Thymus (tissue), 11 donors: ENCODE measurements at regions not wholly inside any gene's neighbourhood (a gene's known extent, or its start where the extent isn't known, plus 50 kb on each side); places are given as distances from the start of the nearest gene placed in this dataset.

Experiments used
- DNase-seq, 9 donors: peaks; one replicate each; pipeline ENCODE4 v3.0.0-alpha.2; 2013; ENCODE audit warnings: low spot score in 9 of 9, low read depth in 6 of 9, missing footprints in 1 of 9
- H3K27ac ChIP-seq, 2 donors: one replicate each; pipeline ENCODE4 v1.5.1; 2013; ENCODE audit warnings: control low read depth in 1 of 2, low read depth in 1 of 2, low read length in 1 of 2, mild to moderate bottlenecking in 1 of 2, moderate library complexity in 1 of 2
- H3K27me3 ChIP-seq, 2 donors: one replicate each; pipeline ENCODE4 v1.5.1; 2013; ENCODE audit warnings: low read length in 1 of 2; ENCODE audit not compliant: control insufficient read depth in 2 of 2, insufficient read depth in 1 of 2
- H3K36me3 ChIP-seq, 2 donors: one replicate each; pipeline ENCODE4 v1.5.1; 2013; ENCODE audit warnings: low read length in 1 of 2, mild to moderate bottlenecking in 1 of 2, moderate library complexity in 1 of 2; ENCODE audit not compliant: control insufficient read depth in 2 of 2, insufficient read depth in 2 of 2
- H3K4me1 ChIP-seq, 2 donors: one replicate each; pipeline ENCODE4 v1.5.1; 2013; ENCODE audit warnings: low read length in 2 of 2; ENCODE audit not compliant: control insufficient read depth in 2 of 2, insufficient read depth in 2 of 2
- H3K4me3 ChIP-seq, 2 donors: one replicate each; pipeline ENCODE4 v1.5.1; 2013; ENCODE audit warnings: low read length in 2 of 2, control low read depth in 1 of 2, mild to moderate bottlenecking in 1 of 2
- H3K9me3 ChIP-seq, 2 donors: one replicate each; pipeline ENCODE4 v1.5.1; 2013; ENCODE audit warnings: low read length in 1 of 2, mild to moderate bottlenecking in 1 of 2; ENCODE audit not compliant: control insufficient read depth in 2 of 2, insufficient read depth in 1 of 2
- WGBS: extraction: QIAGEN DNeasy Blood & Tissue Kit; methylation state at CpG from one replicate; pipeline ENCODE4 v1.1.7; 2013; 5-methylcytosine and 5-hydroxymethylcytosine counted together
- donor health status: healthy.

DNA sequence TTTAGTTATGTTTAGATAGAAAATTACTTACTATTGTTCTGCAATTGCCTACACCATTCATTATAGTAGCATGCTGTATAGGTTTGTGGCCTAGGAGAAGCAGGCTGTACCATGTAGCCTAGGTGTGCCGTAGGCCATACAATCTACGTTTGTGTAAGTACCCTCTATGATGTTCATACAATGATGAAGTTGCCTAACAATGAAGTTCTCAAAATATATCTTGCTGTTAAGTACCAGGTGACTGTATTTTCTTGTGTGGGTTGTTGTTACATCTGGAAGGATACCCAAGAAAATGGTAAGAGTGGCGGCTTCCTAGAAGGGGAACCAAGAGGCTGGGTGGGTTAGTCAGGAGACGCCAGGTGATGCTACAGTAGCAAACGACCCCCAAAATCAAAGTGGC is 88.3 kb upstream of the FOXF1 start:
- Histone ChIP-seq H3K4me1 (no peaks in the 10 kb centered on the region), H3K9me3 (no peaks in the 10 kb centered on the region), H3K4me3 (no peak overlapping the region), H3K27ac (no peak overlapping the region), H3K36me3 (no peaks in the 10 kb centered on the region), H3K27me3 (no peaks in the 10 kb centered on the region)
- 93% methylated on average over 5 of the region's 5 CpGs for WGBS
- DNase-seq: no peak

GRCh38 chr16:86424398-86424797 is 85.9 kb upstream of the FOXF1 start:
- no peak overlapping the region for H3K4me3 ChIP-seq
- DNase-seq: no peak
- no peak overlapping the region for H3K27ac ChIP-seq
- H3K27me3 ChIP-seq: no peaks in the 10 kb centered on the region
- no peaks in the 10 kb centered on the region for H3K36me3 ChIP-seq
- H3K4me1 ChIP-seq: no peaks in the 10 kb centered on the region
- WGBS: 82% methylated on average over 10 of the region's 10 CpGs
- H3K9me3 ChIP-seq: no peaks in the 10 kb centered on the region

DNA sequence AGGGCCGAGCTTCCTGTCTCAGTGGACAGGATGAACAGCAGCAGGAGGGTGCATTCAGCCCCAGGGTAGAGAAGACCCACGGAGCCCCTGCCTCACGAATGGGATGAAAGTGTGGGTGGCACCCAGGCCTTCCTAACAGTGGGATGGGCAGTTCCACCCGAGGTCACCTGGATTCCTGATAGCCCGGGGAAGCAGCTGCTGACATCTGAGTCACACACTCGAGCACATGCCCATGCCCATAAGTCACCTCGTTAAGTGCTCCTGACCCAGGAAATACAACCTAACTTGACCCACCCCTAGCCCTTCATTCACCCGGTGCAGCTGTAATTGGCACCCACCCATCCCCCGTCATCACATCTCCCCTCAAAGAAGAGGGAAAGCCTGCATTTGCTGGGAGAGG is 85.3 kb upstream of the FOXF1 start:
- Histone ChIP-seq H3K4me3 (no peak overlapping the region), H3K4me1 (no peaks in the 10 kb centered on the region), H3K27ac (no peak overlapping the region), H3K27me3 (no peaks in the 10 kb centered on the region), H3K36me3 (no peaks in the 10 kb centered on the region), H3K9me3 (no peaks in the 10 kb centered on the region)
- WGBS: 81% methylated on average over 9 of the region's 9 CpGs
- no peak for DNase-seq

DNA sequence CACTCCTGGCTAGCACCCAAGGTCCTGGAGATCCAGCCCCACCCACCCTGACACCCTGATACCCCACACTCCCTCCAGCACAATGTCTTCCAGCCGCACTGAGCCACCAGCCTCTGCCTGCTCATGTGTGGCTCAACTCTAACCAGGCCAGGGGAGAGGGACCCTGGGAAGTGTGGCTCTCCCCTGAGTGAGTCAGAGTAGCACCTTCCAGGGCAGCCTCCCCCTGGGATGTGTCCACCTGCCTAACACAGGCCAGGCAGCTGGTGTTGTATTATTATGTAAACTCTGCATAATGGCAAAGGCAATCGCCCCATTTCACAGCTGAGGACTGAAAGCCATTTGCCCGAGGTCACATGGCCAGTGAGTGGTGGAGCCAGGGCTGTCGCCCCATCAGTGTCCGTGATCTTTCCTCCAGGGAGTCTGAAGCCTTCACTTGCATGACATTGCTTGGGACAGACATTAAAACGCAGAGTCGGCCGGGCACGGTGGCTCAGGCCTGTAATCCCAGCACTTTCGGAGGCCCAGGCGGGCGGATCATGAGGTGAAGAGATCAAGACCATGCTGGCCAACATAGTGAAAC is 84.2 kb upstream of the FOXF1 start:
- H3K27ac ChIP-seq: no peak overlapping the region
- H3K27me3 ChIP-seq: no peaks in the 10 kb centered on the region
- no peak for DNase-seq
- no peaks in the 10 kb centered on the region for H3K36me3 ChIP-seq
- H3K9me3 ChIP-seq: no peaks in the 10 kb centered on the region
- WGBS: 96% methylated on average over 12 of the region's 12 CpGs
- H3K4me1 ChIP-seq: no peaks in the 10 kb centered on the region
- no peak overlapping the region for H3K4me3 ChIP-seq

DNA sequence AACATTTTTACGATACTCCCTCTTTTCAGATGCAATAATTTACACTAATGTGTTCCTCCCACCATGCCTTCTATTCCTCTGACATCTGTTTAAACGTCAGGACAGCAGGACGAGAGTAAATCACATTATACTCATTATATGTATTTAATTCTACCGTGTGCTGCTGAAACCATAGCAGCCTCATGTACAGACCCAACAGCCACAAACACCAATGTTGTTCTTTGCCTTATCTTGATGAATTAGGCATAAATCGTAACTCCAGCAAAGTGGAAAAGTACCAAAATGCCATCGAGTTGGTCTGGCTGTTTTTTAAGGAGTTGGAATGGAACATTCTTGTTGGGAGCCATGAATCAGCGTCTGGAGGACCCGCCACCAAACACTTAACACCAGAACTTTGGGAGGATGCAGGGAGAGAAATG is 82.9 kb upstream of the FOXF1 start:
- H3K27me3 ChIP-seq: no peaks in the 10 kb centered on the region
- 80% methylated on average over 8 of the region's 8 CpGs for WGBS

GRCh38 chr16:86428729-86429517 is 81.4 kb upstream of the FOXF1 start:
- Histone ChIP-seq H3K4me1 (no peaks in the 10 kb centered on the region), H3K9me3 (no peaks in the 10 kb centered on the region), H3K27ac (no peak overlapping the region), H3K36me3 (no peaks in the 10 kb centered on the region), H3K27me3 (no peaks in the 10 kb centered on the region), H3K4me3 (no peak overlapping the region)
- WGBS: 86% methylated on average over 12 of the region's 12 CpGs
- DNase-seq: no peak

More for the DNA sequence above, 82.9 kb upstream of the FOXF1 start:
- Histone ChIP-seq H3K4me3 (no peak overlapping the region), H3K36me3 (no peaks in the 10 kb centered on the region), H3K9me3 (no peaks in the 10 kb centered on the region), H3K27ac (no peak overlapping the region), H3K4me1 (no peaks in the 10 kb centered on the region)
- DNase-seq: no peak

GRCh38 chr16:86429663-86430062 is 80.7 kb upstream of the FOXF1 start:
- Histone ChIP-seq H3K4me1 (no peaks in the 10 kb centered on the region), H3K27ac (no peak overlapping the region), H3K36me3 (no peaks in the 10 kb centered on the region), H3K9me3 (no peaks in the 10 kb centered on the region), H3K27me3 (no peaks in the 10 kb centered on the region), H3K4me3 (no peak overlapping the region)
- 94% methylated on average over 13 of the region's 13 CpGs for WGBS
- DNase-seq: no peak

DNA sequence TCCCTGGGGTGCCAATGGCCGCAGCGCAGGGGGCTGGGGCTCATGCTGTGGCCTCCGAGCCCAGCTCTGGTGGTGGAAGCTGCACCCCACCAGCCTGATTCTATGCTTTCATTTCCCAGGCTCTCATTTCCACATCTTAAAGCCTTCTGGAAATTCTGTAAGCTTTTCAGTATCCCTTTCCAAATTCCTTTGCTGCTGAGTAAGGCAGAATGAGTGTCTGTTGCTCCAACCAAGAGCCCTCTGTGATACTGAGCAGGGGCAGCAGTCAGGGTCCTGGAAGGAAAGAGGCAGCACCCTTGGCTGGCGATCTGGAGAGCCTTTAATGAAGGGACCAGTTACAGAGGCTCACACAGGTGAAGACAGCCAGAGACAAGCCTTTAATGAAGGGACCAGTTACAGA is 79.5 kb upstream of the FOXF1 start:
- H3K36me3 ChIP-seq: no peaks in the 10 kb centered on the region
- H3K4me1 ChIP-seq: no peaks in the 10 kb centered on the region
- 93% methylated on average over 4 of the region's 4 CpGs for WGBS
- DNase-seq: no peak
- no peaks in the 10 kb centered on the region for H3K27me3 ChIP-seq
- no peak overlapping the region for H3K27ac ChIP-seq
- no peaks in the 10 kb centered on the region for H3K9me3 ChIP-seq
- no peak overlapping the region for H3K4me3 ChIP-seq

DNA sequence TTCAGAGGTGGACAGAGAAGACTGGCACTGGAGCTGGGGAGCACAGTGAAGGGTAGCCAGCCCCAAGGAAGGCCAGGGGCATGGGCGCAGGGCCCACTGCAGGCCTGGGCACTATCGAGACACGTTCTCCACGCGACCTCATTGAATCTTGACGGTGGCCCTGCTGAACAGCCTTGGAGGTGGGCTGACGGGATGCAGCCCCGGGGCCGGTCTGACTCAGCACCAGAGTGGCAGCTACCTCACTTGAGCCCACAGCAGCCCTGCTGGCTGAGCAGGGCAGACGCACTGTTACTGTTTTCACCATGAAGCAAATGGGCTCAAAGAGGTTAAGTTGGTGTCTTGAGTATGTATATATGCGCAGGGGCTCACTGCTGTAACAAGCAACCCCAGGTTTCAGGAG is 78.8 kb upstream of the FOXF1 start:
- no peaks in the 10 kb centered on the region for H3K27me3 ChIP-seq
- 96% methylated on average over 11 of the region's 11 CpGs for WGBS
- H3K27ac ChIP-seq: no peak overlapping the region
- DNase-seq: no peak
- H3K36me3 ChIP-seq: no peaks in the 10 kb centered on the region
- H3K4me1 ChIP-seq: no peaks in the 10 kb centered on the region
- H3K9me3 ChIP-seq: no peaks in the 10 kb centered on the region
- no peak overlapping the region for H3K4me3 ChIP-seq
